GM21360 (cell line): ENCODE measurements at regions not wholly inside any gene's neighbourhood (a gene's known extent, or its start where the extent isn't known, plus 50 kb on each side); places are given as distances from the start of the nearest gene placed in this dataset.
A peak's percentile ranks its signal among the peaks of the same experiment; 100 is the strongest.

Experiments used
- ATAC-seq: cut with Tn5 transposase; IDR thresholded peaks from one replicate; pipeline ENCODE4 v1.9.1; 2021; ENCODE audit warnings: mild to moderate bottlenecking, moderate library complexity; ENCODE audit not compliant: unreplicated experiment

DNA sequence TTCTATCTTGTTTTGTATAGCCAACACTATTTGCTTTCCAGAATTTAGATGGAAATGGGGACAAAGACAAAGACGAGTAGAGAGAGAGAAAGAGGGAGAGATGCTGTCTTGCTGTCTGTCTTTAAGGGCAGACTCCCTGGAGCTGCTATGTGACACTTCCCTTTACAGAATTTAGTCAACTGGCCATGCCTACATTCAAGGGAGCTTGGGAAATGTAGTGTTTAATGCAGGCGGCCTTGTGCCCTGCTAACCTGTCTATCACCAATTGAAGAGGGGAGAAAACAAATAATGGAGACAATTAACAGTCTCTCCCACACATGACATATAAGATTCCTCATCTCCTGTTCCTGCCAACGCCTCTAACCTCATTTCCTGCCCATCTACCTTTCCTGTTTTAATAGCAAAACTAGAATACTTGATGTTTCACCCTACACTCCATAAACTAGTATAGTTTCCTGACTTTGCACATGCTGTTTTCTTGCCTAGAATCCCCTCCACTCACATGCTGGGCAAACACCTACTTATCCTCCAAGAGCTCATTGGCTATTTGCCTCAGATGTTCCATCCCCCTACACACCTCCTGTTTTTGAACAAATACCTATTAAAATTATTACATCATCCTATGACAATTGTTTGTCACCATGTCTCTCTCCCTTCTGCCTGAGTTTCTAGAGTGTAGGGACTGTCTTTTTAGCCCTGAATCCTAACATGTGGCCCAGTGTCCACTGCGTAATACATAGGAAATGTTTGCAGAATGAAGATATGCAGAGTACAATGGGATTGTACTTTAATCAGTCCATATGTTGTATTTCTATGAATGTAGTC lies 117.2 kb downstream of the SLC25A24 start:
- ATAC-seq: no peak

DNA sequence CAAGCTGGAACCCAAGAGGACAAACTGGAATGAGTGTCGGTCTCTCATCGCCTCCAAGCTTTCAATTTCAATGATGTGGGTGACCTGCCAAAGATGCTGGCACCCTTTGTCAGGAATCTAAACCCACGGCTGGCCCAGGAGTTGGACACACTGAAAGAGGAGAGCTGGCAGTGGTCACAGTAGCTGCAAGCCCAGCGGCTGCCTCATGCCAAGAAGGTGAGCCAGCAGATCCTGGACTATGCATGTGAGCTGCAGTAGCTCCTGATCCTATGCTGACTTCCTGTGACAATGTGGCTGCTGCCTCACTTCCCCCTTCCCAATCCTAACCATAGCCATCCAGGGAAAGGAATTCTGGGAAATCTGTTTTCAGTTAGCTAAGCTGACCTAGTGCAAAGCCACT lies 117.0 kb upstream of the VAV3 start:
- ATAC-seq: no peak

- no peak for ATAC-seq
Measured at GRCh38 chr1:108080448-108080847, 115.5 kb upstream of the VAV3 start.

- no peak for ATAC-seq
Measured at GRCh38 chr1:108079440-108080025, 114.6 kb upstream of the VAV3 start.

- ATAC-seq: no peak
Measured at GRCh38 chr1:108077991-108078390, 113.0 kb upstream of the VAV3 start.

DNA sequence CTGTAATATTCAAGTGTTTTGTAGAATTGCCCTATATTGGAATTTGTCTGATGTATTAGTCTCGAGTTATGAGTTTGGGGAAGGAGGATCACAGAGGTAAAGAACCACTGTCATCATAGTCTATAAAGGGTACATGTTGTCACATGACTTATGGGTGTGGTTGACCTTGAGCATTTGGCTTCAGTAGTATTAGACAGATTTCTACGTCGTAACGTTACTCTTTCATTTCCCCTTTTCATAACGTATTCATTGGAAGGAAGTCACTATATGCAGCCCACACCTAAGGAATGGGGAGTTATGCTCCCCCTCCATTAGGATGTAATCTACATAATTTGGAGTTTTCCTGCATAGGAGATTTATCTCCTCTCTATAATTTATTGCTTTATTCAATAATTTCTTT lies 110.1 kb upstream of the VAV3 start:
- ATAC-seq: peak; percentile 86

DNA sequence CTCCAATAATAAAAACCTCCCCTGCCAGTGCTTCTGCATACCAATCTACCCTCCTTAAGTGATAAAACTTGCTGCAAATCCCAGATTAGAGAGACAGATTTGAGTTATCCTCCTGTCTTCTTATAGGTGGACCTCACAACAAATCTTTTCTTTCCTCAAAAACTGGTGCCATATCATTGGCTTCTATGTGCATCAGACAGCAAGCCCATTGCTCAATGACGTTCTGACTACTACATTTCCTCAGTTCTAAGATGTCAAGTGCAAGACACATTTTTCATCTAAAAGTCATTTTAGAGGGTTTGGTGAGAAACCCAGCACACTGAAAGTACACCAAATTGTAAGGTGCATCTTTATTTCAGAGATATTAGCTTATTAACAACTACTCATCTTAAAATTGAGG lies 107.8 kb upstream of the VAV3 start:
- ATAC-seq: no peak

DNA sequence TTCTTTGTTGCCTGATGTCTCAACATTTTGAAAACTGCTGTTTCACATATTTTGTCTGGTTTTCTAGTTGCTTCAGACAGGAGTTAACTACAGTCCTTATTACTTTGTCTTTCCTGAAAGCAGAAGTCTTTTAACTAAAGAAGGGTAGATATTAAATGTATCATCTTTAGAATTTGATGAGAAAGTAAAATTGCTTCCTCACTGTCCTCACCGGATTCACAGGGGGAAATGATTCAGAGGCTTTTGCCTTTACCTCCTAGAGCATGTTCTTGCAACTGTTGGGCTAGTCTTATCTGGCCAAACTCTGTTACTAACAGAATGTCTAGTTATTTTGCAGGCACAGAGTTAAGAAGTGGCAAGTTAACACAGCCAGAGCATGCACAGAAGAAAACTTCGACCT lies 107.2 kb upstream of the VAV3 start:
- no peak for ATAC-seq

DNA sequence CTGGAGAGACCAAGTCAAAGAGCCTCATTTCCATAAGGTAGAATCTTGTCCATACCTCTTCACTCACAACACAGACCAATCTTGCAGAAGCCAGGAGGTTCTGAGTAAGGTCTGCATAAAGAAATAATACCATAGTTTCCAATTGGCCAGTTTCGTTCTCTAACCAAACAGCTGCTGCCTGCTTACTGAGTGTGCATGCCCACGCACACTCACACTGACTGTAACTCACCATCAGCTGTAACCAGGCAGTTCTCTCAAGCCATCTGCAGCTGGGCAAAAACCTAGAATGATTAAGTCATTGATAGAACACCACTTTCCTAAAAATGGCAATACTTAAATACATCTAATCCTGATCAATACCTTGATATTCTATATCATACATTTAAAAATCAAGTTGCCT lies 106.6 kb upstream of the VAV3 start:
- peak; percentile 53 for ATAC-seq

DNA sequence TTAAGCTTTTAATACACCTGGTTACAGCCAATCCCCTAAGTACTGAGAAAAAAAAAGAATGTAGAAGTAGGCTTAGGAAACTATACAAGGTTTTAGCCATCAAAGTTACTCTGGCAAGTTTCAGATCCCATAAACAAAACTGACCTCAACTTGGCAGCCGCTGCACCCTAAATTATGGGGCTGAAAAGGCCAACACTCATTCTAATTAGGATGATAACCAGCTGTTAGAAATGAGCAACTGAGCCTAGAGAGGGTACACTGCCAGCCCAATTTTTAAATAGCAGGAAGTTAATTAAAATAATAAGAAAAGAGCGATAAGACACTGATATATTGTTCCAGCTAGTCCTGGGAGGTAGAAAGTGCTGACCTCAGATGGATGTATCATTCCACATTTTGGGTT lies 105.7 kb upstream of the VAV3 start:
- no peak for ATAC-seq

DNA sequence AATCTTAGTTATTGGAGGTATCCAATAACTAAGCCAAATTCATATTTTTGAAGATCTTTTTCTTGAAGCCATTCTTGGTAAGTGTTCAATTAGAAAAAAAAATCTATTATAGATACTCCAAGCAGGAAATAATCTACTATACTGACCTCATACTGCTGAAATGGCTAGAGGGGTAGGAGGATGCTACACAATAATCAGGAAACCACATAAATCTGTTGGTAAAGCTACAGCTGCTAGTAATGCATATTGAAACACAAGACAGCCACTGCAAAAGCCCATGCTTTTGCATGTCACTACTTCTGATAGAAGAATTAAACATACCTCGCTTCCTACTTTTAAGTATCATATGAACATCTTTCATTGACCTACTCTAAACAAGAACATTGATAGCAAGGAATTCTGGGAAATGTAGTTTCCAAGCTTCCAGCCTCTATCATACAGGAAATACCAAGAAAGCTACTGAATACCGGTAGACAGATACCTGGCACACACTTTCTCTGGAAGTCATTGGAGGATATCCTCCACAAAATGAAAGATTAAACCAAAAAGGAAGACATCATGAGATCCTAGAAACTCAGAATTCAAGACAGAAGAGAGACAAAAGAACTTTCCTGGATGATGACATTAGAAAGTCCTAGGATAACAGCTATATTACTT lies 103.0 kb upstream of the VAV3 start:
- no peak for ATAC-seq

DNA sequence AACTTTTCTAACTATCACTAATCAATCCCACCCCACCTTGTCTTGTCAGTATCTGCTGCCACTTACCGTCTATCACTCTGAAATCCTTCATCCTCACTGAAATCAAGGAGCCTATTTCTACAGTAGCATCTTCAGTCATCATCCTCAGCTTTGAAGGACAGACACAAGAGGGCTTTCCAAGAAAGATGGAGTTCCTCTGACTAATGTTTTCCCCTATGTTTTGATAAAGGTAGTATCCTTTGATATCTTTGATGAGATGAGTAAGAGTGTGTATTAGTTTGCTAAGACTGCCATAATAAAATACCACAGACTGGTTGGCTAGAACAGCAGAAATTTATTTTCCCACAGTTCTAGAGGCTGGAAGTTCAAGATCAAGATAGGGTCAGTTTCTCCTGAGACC lies 101.8 kb upstream of the VAV3 start:
- ATAC-seq: no peak

DNA sequence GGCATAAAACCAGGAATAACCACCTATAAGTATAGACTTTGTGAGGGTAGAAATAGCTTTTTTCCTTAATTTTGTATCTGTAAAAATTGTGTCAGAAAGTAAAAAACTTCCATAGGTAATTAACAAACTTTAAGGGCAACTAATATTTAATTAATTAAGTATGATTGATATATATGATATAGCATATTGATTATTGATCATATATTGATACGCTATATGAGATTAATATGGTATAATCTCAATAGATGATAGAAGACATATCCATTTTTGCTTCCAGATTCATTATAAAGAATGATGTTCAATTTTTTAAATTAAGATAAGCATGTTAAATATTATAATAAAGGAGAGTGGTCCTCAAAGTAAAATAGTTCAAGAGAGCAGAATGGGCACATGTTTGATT lies 99.3 kb upstream of the VAV3 start:
- no peak for ATAC-seq

DNA sequence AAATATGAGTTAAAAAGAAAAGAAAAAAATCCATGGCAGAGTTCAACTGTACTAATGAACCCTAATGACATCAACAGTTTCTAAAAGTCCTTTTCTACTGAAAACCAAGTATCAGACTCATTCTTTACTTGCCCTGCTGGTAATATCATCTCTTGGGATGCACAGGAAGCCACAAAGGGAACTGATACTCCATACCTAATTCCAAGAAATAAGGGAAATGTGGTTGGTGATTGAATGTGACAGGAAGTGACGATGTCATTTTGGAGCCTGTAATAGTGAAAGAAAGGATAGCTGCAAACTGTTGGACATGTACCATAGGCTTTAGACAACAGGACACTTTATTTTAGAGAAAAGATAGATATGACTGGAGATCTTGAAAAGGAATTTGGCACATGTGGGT lies 98.7 kb upstream of the VAV3 start:
- no peak for ATAC-seq

- no peak for ATAC-seq
Measured at GRCh38 chr1:108059945-108060344, 95.0 kb upstream of the VAV3 start.

DNA sequence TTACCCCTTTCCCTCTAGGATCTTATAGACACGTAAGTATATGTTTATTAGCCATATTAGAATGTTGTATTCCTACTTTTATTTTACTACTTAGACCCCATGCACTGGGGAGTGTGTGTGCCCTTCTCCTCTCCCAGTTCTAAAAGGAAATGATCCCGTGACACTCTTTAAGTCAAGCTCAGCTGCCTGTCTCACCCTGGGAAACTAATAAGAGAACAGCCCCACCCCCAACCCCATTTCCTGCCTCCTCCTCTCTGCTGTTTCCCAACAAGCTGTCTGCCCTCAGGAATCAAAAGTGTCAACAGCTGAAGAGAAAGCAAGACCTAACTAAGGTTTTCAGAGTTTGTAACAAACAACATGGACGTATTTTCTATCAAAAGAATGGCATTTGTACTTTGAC lies 92.6 kb upstream of the VAV3 start:
- ATAC-seq: no peak

GRCh38 chr1:108056436-108056990 lies 91.5 kb upstream of the VAV3 start:
- no peak for ATAC-seq

DNA sequence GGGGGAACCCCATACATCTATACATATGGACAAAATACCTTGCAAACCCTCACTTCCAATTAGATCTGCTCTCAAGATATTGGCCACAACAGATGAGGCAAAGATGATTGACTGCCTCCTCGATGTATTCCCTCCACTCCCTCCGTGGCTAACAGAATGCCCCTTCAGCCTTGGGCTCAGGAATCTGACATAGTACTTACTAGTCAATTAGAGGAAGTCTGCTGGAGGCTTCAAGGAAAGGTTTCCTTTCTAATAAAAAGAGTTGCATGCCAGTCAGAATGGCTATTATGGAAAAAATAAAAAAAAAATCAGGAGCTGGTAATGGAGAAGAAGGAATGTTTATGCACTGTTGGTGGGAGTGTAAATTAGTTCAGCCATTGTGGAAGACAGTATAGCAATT lies 90.4 kb upstream of the VAV3 start:
- no peak for ATAC-seq

DNA sequence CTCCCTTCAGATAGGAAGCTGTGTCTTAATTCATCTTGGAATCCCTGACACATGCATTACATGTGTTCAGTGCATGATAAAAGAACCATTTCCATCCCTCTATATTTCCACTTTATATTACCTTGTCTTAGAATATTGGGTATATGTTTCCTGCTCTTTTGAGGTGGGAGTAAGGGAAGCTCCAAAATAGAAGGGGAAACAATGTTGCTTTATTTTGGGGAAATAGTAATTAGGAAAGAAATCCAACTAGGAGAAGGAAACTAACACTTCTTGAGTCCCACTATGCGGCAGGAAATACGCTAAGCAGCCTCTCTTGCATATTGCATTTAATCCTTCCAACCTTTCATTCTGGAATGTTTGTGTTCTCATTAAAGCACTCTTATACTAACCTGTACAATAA lies 89.4 kb upstream of the VAV3 start:
- ATAC-seq: no peak

GRCh38 chr1:108053270-108054013 lies 88.5 kb upstream of the VAV3 start:
- ATAC-seq: no peak

- no peak for ATAC-seq
Measured at GRCh38 chr1:108051631-108052377, 86.8 kb upstream of the VAV3 start.
